ENCODE measurements at regions not wholly inside any gene's neighbourhood (a gene's known extent, or its start where the extent isn't known, plus 50 kb on each side); places are given as distances from the start of the nearest gene placed in this dataset.
"Not testable (repeated sequence)": the region's sequence is repeated elsewhere in the genome, so short reads cannot be mapped to it uniquely, and the experiment has no call there.

GRCh38 chr4:161291222-161291621 lies 872.6 kb downstream of the FSTL5 start:
- H3K27me3 ChIP-seq (ENCODE audit: insufficient read depth, low read depth, severe bottlenecking): no peaks in the 10 kb centered on the region
- H3K36me3 ChIP-seq: no peaks in the 10 kb centered on the region
- no peak overlapping the region for H3K4me3 ChIP-seq (ENCODE audit: low read depth, low read length)
- H3K9me3 ChIP-seq (ENCODE audit: severe bottlenecking): peaks cover 9% of the 10 kb centered on the region
- no peak for DNase-seq
- TF ChIP-seq CTCF (IDR thresholded peaks at IDR 0.05; ENCODE audit: low read depth, low read length): no peak
- H3K27ac ChIP-seq: no peak overlapping the region

- Histone ChIP-seq H3K36me3 (no peaks in the 10 kb centered on the region), H3K27ac (no peak overlapping the region), H3K9me3 (ENCODE audit: severe bottlenecking) (peaks cover 9% of the 10 kb centered on the region), H3K27me3 (ENCODE audit: insufficient read depth, low read depth, severe bottlenecking) (no peaks in the 10 kb centered on the region), H3K4me3 (ENCODE audit: low read depth, low read length) (no peak overlapping the region)
- DNase-seq: no peak
- no peak for TF ChIP-seq CTCF (IDR thresholded peaks at IDR 0.05; ENCODE audit: low read depth, low read length)
Observed at GRCh38 chr4:161287678-161288352, 876.0 kb downstream of the FSTL5 start.

GRCh38 chr4:161285461-161285860 lies 878.3 kb downstream of the FSTL5 start:
- H3K4me3 ChIP-seq (ENCODE audit: low read depth, low read length): no peak overlapping the region
- no peak for TF ChIP-seq CTCF (IDR thresholded peaks at IDR 0.05; ENCODE audit: low read depth, low read length)
- H3K27me3 ChIP-seq (ENCODE audit: insufficient read depth, low read depth, severe bottlenecking): no peaks in the 10 kb centered on the region
- H3K9me3 ChIP-seq (ENCODE audit: severe bottlenecking): no peaks in the 10 kb centered on the region
- no peak for DNase-seq
- H3K36me3 ChIP-seq: no peaks in the 10 kb centered on the region
- H3K27ac ChIP-seq: no peak overlapping the region

GRCh38 chr4:161280929-161281328 lies 882.9 kb downstream of the FSTL5 start:
- H3K9me3 ChIP-seq (ENCODE audit: severe bottlenecking): no peaks in the 10 kb centered on the region
- H3K36me3 ChIP-seq: no peaks in the 10 kb centered on the region
- DNase-seq: no peak
- no peak overlapping the region for H3K27ac ChIP-seq
- no peak for TF ChIP-seq CTCF (IDR thresholded peaks at IDR 0.05; ENCODE audit: low read depth, low read length)
- no peak overlapping the region for H3K4me3 ChIP-seq (ENCODE audit: low read depth, low read length)
- H3K27me3 ChIP-seq (ENCODE audit: insufficient read depth, low read depth, severe bottlenecking): no peaks in the 10 kb centered on the region

GRCh38 chr4:161279095-161279494 lies 884.7 kb downstream of the FSTL5 start:
- Histone ChIP-seq H3K9me3 (ENCODE audit: severe bottlenecking) (no peaks in the 10 kb centered on the region), H3K4me3 (ENCODE audit: low read depth, low read length) (no peak overlapping the region), H3K27ac (no peak overlapping the region), H3K36me3 (no peaks in the 10 kb centered on the region), H3K27me3 (ENCODE audit: insufficient read depth, low read depth, severe bottlenecking) (no peaks in the 10 kb centered on the region)
- no peak for TF ChIP-seq CTCF (IDR thresholded peaks at IDR 0.05; ENCODE audit: low read depth, low read length)
- no peak for DNase-seq

- H3K36me3 ChIP-seq; H3K4me3 ChIP-seq (ENCODE audit: low read depth, low read length); DNase-seq; H3K27me3 ChIP-seq (ENCODE audit: insufficient read depth, low read depth, severe bottlenecking); H3K27ac ChIP-seq; H3K9me3 ChIP-seq (ENCODE audit: severe bottlenecking): not testable (repeated sequence)
Observed at GRCh38 chr4:161277150-161277787, 886.5 kb downstream of the FSTL5 start.

All from WERI-Rb-1 (cell line).